Astrocyte of the spinal cord (primary cell): ENCODE measurements at regions not wholly inside any gene's neighbourhood (a gene's known extent, or its start where the extent isn't known, plus 50 kb on each side); places are given as distances from the start of the nearest gene placed in this dataset.
"Not testable (repeated sequence)": the region's sequence is repeated elsewhere in the genome, so short reads cannot be mapped to it uniquely, and the experiment has no call there.

Experiments used
- DNase-seq: peaks from one replicate; pipeline ENCODE4 v3.0.0; 2011; ENCODE audit warnings: low read depth, low spot score
- H3K4me3 ChIP-seq: 2 replicates; pipeline ENCODE4 v1.5.1; 2011; ENCODE audit warnings: low read depth, mild to moderate bottlenecking, low read length, moderate library complexity
- CTCF ChIP-seq: IDR thresholded peaks from 2 replicates; pipeline ENCODE4 v1.5.1; 2012; ENCODE audit warnings: low read depth, mild to moderate bottlenecking, low read length, inconsistent platforms
- in situ Hi-C: cut with HindIII; loops from 2 replicates; pipeline ENCODE4 v1.10.0; 2017; ENCODE audit warnings: low sequenced_read_pairs

GRCh38 chr1:55302972-55303371, 87.8 kb upstream of the USP24 start:
- H3K4me3 ChIP-seq, result no peak overlapping the region
- in situ Hi-C loops, result no loop called here
- DNase-seq, result no peak
- TF ChIP-seq CTCF, result no peak

GRCh38 chr1:55301912-55302311, 86.7 kb upstream of the USP24 start:
- in situ Hi-C loops, result no loop called here

GRCh38 chr1:55300975-55301374, 85.8 kb upstream of the USP24 start:
- no peak overlapping the region for H3K4me3 ChIP-seq
- TF ChIP-seq CTCF, result no peak
- in situ Hi-C loops, result no loop called here
- no peak for DNase-seq

More at GRCh38 chr1:55301912-55302311, 86.7 kb upstream of the USP24 start:
- TF ChIP-seq CTCF, result no peak
- DNase-seq, result no peak
- no peak overlapping the region for H3K4me3 ChIP-seq

- in situ Hi-C loops, result no loop called here
- H3K4me3 ChIP-seq, result no peak overlapping the region
- TF ChIP-seq CTCF, result no peak
- DNase-seq, result no peak
These were observed 83.2 kb upstream of the USP24 start for GRCh38 chr1:55298167-55298894.

- in situ Hi-C loops, DNase-seq, H3K4me3 ChIP-seq: not testable (repeated sequence)
These were observed 81.1 kb upstream of the USP24 start for GRCh38 chr1:55296247-55296646.

GRCh38 chr1:55289614-55290013, 74.5 kb upstream of the USP24 start:
- TF ChIP-seq CTCF, result peak; percentile 20
- H3K4me3 ChIP-seq, result no peak overlapping the region
- in situ Hi-C loops, result no loop called here
- no peak for DNase-seq

GRCh38 chr1:55289042-55289441, 73.9 kb upstream of the USP24 start:
- in situ Hi-C loops, result no loop called here
- no peak for TF ChIP-seq CTCF
- no peak for DNase-seq
- no peak overlapping the region for H3K4me3 ChIP-seq
